ENCODE measurements at regions not wholly inside any gene's neighbourhood (a gene's known extent, or its start where the extent isn't known, plus 50 kb on each side); places are given as distances from the start of the nearest gene placed in this dataset.

DNA sequence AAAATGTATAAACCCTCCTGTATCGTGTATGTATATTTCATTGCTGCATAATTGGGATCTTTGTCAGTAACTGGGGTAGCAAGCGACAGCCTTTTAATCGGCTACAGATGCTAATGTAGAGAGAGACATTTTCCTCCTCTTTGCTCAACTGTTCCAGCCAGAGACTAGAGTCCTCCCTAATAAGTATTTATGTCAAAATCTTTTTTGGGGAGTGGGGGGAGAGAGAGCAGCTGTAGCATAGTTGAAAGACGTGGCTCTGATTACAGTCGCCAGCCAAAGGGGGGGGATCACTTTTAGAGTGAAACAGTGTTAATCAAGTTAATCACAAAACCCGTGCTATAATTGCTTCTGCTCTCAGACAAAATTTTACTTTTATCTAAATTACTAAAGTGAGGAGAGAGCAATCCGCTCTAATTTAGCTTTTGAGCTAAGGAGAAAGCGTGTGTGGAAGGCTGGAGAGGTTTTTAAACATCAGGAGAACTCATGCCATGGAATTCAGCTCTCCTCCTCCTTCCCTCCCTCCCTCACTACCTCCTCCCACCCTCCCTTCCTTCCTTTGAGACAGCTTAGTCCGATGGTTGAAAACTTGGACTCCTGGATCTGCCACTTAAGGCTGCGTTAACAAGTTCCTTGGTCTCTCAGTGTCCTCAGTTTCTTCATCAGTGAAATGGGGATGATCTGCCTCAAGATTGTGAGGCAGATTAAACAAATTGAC is 87.3 kb upstream of the ZNF618 start:
- TF ChIP-seq CTCF (IDR thresholded peaks at IDR 0.05) = no peak
- TF ChIP-seq POLR2A (IDR thresholded peaks at IDR 0.05) = no peak
